HG02571 (cell line): ENCODE measurements at regions not wholly inside any gene's neighbourhood (a gene's known extent, or its start where the extent isn't known, plus 50 kb on each side); places are given as distances from the start of the nearest gene placed in this dataset.
"Not testable (repeated sequence)": the region's sequence is repeated elsewhere in the genome, so short reads cannot be mapped to it uniquely, and the experiment has no call there.

Experiments
- ATAC-seq: cut with Tn5 transposase; IDR thresholded peaks from one replicate; pipeline ENCODE4 v1.9.1; 2021; ENCODE audit warnings: mild to moderate bottlenecking, moderate library complexity; ENCODE audit not compliant: unreplicated experiment

DNA sequence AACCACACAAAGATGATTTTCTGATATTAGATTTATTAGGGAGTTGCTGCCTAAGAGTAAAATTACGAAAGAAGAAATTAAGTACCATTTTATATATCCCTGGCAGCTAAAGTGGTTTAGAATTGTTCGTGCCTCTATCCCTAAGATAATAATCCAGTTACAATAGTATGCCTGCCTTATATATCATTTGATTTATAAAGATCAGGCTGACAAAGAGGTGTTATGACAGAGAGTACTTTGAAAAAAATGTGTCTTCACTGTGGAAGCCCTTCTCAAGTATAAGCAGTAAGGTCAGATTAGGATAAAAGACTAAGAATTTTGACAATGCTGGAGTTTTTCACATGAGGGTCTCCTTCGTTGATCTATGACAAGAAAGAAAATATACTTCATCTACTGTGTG lies 619.9 kb downstream of the ADGRL2 start:
- ATAC-seq: no peak

DNA sequence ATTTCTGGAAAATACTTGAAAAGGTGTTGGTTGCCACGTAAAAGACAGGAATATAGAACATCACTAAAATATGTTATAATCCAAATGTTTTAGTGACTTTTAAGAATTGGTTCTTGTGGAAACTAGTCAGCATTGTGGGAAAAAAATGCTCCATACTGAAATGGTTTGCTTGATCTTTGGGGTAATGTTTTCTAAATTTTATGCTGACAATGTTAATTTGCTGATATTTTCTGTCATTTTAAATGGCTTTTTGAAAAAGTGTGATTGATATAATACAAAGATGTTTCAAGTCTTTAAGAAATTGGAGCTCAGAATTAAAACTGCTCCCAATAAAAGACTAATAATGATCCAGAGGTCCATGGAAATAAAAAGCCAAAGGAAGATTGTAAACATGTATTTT lies 610.9 kb downstream of the ADGRL2 start:
- no peak for ATAC-seq

DNA sequence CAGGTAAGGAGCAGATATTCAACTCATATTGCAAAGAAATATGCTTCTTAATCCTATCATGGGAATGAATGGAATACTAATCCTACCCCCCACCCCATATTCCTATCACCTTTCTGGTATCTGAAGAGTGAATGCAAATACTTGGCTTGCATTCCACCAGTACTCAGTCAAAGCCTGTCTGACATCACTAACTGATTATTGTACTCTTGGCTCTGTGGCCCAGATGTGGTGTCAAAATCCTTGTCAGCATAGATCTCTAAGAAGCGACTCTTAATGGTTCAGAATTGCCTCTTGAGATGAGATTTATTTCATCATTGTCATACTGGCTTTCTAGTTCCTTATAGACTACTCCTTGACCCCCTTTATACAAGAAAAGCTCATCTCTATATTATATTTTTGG lies 604.6 kb downstream of the ADGRL2 start:
- no peak for ATAC-seq

DNA sequence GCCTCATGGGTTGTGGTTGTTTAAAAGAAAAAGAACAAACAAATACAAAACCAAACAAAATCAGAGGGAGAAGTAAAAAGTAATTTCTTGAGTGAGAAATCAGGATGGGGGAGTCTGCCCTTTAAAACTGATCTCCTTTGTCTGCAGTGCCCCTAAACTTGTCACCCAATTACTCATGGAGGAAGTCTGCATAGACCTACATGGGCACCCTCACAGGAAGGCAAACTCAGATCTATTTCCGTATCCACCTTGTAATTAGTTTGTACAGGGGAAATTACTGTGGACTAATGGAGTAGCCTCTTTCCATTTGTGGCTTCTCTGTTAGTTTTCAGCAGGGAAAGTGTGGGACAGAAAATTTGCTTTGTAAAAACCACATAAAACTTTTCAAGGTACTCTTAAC lies 600.4 kb downstream of the ADGRL2 start:
- ATAC-seq: no peak

DNA sequence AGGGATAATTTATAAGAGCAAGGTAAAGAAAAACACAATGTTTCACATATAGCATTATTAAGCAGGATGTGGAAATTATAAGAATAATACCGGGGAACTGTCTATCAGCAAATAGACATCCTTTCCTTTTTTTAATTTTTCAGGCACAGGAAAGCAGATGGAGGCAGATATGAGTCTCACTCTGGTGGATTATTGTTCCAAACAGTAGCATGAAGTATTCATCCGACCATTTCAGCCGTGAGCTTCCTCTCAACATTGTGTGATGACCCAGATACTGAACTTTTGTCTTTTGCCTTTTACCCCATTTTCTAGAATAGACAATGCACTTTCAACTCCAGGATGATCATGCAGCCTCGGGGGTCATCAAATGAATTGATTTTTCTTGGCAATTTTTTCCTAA lies 599.8 kb downstream of the ADGRL2 start:
- no peak for ATAC-seq

DNA sequence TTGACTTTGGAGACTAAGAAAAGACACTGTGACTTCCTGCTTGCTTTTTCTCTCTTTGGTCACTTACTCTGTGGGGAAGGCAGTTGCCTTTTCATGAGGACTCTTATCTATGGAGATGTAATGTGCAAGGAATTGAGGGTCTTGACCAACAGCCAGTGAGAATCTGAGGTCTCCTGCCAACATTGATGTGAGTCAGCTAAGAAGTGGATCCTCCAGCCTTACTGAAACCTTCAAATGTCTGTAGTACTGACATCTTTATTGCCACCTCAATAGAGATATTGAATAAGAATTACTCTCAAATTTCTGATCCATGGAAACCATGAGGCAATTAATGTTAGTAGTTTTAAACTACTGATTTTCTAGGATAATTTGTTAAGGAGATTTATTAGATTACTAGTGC lies 598.4 kb downstream of the ADGRL2 start:
- no peak for ATAC-seq

DNA sequence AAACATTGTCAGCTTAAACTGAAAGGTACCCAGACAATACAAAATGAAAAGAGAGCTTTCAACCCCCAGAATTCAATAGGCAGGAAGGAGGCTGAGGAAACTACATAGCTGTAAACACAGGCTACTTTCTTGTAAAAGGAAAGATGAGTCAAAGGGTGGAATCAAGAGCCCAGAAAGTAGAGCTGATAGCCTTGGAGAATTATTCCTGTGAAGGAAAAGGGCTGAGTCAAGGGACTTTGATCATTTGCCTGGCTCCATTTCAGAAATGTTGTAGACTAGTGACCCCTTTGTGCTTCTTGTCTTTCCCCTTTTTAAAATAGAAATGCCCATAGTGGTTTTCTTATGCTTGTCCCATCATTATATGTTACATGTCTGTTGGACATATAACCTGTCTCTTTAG lies 597.6 kb downstream of the ADGRL2 start:
- no peak for ATAC-seq

DNA sequence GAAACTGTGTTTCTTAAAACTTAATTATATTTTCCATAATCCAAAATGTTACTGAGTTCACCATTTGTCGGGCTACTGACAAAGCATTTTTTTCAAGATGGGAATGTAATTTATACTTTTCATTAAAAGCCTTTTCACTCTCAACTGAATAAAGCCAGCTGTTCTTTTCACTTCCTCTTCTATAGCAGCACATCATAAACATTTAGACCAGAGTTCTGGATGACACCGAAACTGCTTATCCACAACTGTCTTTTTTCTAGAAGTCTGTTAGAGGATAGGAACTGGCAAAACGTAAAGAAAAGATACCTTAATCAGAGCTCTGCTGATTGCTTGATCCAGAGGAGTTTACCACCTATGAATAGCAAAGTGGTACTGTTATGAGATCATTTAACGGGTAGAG lies 594.7 kb downstream of the ADGRL2 start:
- no peak for ATAC-seq

DNA sequence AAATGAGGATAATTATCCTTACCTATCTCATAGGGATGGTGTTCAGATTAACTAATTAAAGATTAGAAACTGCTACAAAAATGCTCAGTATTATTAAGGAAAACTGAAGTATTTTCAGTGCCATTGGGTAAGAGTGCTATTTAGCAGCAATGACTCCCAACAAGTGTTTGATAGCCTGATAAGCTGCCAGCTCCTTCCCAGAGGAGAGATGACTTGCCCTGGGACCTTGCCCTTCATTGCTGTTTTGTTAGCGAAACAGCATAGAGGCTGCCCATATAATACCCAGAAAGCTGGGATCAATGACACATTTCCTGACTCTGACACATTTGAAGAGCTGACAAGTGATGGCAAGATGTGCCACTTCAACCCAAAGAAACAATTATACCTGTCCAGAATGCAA lies 592.2 kb downstream of the ADGRL2 start:
- ATAC-seq: no peak

DNA sequence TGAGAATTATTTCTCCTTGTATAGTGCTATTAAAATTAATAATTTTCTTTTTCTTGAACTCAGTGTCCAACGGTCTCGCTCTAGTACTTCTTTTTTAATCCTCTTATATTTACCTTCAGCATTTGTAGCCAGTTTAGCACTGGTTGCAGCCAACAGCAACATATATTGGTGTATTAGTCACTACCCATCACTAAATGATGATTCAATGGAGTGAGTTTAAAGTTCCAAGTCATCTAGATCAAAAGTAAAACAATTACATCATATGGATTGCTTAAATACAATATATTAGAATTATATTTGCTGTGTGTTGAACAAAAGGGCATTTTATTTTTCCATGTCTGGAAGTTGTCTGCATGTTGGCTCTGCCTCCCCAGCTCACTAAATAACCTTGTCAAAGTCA lies 591.8 kb downstream of the ADGRL2 start:
- ATAC-seq: no peak

DNA sequence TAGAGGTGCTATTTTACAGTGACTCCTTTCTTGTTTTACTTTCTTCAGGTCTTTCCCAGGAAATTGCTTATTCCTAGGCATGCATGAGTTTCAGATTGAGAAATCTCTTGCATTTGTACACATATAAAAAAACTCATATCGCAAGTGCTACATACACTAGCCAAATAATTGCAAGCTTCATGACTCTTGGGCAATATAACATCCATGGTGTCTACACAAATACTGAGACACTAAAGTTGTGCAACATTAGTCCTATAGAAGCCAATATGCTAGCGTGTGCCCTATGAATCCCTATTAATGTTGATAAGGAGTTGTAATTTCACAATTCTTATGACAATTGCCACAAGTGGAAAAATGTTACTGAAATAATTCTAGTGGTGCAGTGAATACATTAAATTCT lies 591.0 kb downstream of the ADGRL2 start:
- ATAC-seq: no peak

DNA sequence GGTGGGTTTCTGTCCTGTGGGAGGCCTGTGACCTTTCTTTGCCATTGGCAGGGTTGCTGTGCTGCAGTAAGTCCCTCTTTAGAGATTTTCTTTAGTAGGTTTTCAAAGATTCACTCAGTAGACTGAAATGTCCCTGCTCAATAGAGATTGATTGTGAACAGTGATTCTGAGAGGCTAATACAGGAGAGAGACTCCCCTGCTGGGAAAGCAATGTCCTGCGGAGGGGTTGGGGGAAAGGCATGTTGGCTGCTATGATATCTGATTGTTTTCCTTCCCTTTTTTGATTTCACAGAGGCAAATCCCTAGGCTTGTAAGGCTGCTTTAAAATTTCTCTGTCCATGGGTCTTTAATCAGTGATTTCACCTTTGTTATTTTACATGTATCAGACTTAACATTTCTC lies 589.9 kb downstream of the ADGRL2 start:
- ATAC-seq: no peak

DNA sequence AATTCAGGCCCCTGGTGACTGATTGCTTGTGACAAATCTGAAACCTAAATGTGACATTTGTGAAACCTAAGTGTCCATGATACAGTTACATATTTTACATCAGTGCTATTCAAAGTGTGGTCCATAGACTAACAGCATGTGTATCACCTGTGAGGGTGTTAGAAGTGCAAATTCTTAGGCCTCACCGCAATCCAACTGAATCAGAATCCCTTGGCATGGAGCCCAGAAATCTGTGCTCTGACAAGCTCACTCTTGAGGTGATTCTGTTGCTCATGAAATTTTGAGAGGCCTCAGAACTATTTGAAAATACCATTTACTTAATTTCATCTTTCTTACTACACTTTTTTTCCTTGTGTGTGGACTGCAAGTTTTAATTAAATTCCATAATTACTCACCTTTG lies 587.9 kb downstream of the ADGRL2 start:
- ATAC-seq: no peak

DNA sequence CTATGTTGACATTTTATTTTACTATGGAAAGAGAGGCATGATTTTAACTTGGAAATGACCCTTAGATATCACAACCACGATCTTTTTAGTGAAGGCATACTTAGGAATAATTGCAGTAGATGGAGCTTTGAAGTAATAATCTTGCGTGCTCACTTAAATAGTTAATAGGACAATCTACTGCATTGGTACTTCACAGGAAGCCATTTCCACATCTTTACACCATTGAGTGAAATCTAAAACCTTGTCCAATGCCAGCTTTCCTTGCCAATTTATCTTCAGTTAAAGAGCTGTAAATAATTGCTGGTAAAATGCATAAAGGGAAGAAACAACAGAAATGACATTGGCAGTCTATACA lies 586.3 kb downstream of the ADGRL2 start:
- ATAC-seq: no peak

DNA sequence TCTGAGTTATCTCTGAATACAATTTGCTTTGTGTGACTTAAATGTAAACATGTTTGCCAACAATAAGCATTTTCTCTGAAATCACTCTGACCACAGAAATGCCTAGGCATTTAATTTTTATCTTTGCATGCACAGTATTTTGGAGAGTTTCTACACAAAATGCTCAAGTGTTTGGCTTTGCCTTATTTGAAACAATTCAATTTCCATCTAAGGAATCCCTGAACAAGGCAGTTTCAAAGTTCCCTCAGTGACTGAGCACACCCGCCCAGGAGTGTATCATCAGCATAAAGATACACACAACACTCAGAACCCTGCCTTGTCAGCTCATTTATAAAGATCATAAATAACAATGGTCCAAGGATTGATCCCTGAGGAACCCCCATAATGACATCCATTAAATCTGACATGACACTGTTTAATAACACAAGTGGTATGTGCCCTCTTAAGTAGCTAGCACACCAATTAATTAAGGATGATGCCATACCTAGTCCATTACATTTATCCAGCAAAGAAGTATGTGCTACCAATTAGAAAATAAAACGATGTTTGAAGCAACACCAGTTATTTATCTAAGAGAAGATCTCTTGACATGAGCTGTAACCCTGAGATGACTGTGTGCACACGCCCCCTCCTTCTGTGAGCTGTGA lies 585.8 kb downstream of the ADGRL2 start:
- ATAC-seq: no peak

DNA sequence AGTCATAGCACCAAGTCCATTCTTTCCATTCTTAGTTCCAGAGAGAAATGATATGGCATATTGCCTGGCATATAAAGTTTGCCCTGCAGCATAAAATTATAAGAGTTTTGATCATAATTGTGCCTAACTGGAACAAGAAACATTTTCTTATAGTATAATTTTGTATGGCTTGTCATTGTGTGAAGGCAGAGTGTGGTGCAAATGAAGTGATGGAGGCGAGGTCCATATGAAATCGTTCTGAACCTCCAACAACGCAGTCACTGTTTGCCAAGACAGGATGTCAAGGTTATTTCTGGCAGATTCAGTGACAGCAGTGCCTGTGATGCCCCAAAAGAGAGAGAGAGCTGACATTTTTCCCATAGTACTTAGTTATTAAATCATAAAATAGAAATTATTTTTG lies 584.0 kb downstream of the ADGRL2 start:
- no peak for ATAC-seq

DNA sequence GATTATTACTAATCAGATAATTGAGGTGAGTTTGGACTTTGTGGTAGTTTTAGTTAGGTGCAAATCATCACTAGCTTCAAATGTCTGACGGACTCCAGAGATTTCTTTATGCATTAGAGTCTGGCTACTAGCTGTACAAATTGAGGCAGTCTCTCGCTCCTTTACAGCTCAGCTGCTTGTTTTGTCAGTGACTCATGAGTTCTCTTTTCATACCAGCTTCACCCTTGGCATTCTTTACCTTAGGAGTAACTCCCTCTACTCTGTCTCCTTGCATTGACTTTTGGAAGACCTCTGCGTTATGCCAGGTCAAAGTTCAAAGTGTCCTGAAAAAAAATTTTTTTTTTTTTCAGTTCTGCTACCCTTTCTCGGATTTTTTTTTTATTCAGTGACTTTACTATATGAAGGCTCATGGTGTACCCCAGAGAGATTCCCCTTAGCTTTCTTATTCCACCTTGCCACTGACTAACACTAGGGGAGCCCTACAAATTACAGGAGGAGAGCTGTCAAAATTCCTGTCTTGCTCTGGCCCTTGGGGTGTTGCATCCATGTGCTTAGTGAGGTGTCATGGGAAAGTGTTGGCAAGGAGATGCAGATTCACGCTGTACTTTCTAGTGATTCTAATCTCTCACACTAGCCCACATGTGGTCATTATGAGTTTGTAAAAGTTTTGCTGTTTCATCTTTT lies 576.6 kb downstream of the ADGRL2 start:
- ATAC-seq: no peak

DNA sequence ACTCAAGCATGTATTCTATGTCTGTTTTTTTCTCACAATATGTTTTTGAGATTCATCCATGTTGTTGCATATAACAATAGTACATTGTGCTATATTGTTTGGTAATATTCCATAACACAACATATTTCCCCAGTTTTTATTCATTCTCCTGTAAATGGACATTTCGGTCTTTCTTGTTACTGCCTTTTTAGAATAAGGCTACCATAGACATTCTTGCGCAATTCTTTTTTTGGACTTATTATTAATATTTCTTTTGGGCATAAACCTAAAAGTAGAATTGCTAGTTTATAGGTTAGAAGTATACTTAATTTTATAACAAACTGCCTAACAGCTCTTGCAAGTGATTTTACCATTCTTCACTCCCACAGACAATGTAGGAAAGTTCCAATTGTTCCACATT lies 573.0 kb downstream of the ADGRL2 start:
- ATAC-seq: no peak

DNA sequence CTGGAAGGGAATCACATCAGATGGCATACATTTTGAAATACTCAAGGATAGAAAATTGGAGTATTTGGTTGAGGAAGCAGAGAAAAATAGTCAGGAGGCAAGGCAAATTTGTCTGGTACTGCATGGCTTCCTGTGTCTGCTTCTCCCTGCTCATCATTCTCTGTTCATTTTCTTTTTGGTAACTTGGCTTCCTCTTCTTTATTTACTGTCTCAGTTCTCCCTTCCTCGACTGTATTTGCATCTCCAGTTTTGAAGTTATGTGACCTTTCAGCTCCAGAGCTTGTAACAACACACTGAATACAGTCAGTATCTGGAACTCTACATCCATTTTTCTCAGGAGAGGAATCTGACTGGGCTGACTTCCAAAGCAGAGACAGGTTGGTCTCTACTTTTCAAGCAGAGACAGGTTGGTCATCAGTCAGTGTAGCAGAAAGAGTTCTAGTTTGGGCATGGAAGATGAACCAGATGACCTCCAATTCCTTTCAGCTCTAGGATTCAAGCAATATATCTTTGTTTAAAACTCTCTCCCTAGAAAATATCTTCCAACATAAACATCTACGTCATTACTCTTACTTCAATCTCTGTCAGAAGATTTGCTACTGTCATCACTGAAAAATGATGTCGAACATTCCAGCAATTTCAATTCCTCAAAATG lies 571.2 kb downstream of the ADGRL2 start:
- no peak for ATAC-seq

DNA sequence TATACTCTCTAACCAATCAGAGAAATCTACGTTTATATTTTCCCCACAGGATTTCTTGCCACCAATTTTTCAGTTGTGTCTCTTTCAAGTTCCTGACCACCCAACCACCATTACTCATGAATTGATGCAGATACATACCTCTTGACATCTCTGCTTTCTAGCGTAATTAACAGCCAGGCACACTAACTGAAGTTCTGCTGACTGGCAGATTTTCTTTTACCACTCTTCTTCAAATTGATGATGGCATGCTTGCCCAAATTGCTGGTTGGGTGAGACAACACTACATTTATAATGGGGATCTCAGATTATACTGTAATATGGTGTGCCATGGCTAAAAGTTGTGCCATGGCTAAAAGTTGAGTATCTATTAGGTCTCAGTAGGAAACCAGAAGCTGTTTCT lies 566.7 kb downstream of the ADGRL2 start:
- ATAC-seq: no peak

DNA sequence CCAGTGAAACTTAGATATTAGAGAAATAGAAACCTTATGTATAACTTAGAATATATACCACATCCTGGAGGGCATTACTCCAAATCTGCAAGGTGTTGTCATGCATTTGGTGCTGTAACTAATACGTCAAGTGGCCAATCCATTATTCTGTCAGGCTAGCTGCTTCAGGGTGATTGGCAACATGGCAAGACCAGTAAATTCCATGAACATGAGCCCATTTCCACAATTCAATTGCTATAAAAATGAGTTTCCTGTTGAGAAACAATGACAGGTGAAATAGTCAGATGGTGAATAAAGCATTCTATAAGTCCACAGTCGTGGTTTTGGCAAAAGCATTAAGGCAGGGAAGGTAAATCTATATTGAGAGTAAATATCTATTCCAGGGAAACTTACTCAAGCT lies 566.0 kb downstream of the ADGRL2 start:
- ATAC-seq: no peak

DNA sequence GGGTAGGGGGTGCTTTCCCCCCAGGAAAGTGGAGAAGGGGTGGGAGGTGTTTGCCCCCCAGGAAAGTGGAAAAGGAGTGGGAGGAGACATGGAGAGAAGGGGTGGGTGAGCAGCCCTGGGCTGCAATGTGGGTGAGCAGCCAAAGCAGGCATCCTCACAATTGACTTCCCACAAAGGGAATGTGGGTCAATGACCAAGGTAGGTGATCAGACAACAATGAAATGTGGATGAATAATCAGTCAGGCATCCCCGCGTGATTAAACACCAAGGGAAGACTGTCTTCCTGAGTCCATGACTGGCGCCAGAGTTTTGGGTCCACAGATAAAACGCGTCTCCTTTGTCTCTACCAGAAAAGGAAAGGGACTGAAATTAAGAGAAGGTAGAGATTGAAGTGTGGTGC lies 558.8 kb downstream of the ADGRL2 start:
- ATAC-seq: not testable (repeated sequence)

DNA sequence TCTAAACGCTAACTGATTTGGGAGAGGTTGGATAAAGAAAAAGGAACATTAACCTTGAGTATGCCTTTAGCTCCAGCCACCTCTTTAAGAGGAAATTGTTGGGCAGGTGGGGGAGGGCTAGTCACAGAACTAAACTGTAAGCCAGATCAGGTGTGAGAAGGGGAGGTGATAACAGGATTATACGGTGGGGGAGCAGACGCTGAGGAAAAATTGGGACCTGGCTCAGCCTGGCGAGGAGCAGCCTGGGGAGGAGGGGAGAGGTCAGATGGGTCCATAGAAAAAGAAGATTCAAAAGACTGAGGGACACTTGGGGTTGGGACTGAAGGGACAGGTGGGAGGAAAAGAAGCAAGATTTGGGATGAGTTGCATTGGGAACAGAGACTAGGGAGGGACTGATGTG lies 558.0 kb downstream of the ADGRL2 start:
- ATAC-seq: not testable (repeated sequence)
